ENCODE measurements at regions not wholly inside any gene's neighbourhood (a gene's known extent, or its start where the extent isn't known, plus 50 kb on each side); places are given as distances from the start of the nearest gene placed in this dataset.

GRCh38 chr16:80466024-80466987 is 74.5 kb upstream of the DYNLRB2 start:
- TF ChIP-seq CTCF (IDR thresholded peaks at IDR 0.05), result peak; percentile 76
- TF ChIP-seq EZH2 (IDR thresholded peaks at IDR 0.05; ENCODE audit: borderline replicate concordance, insufficient read depth, low read depth, low read length, poor library complexity, severe bottlenecking), result no peak
